Fibroblast of upper back skin (primary cell): ENCODE measurements at regions not wholly inside any gene's neighbourhood (a gene's known extent, or its start where the extent isn't known, plus 50 kb on each side); places are given as distances from the start of the nearest gene placed in this dataset.

Experiments
- DNase-seq: peaks from one replicate; pipeline ENCODE4 v3.0.0-alpha.2; 2013

- DNase-seq, result no peak
Measured at GRCh38 chr19:34305221-34306083, 51.1 kb downstream of the GARRE1 start.

GRCh38 chr19:34306213-34306661 lies 51.9 kb downstream of the GARRE1 start:
- DNase-seq, result no peak

GRCh38 chr19:34306824-34307223 lies 52.5 kb downstream of the GARRE1 start:
- DNase-seq, result no peak

- DNase-seq, result no peak
Measured at GRCh38 chr19:34308381-34309367, 54.3 kb downstream of the GARRE1 start.

GRCh38 chr19:34309368-34310138 lies 55.2 kb downstream of the GARRE1 start:
- DNase-seq, result no peak

GRCh38 chr19:34310494-34310981 lies 54.5 kb upstream of the GPI start:
- DNase-seq, result no peak

GRCh38 chr19:34313188-34313587 lies 51.8 kb upstream of the GPI start:
- peak; percentile 54 for DNase-seq

GRCh38 chr19:34314437-34315313 lies 50.3 kb upstream of the GPI start:
- no peak for DNase-seq
